ENCODE measurements at regions not wholly inside any gene's neighbourhood (a gene's known extent, or its start where the extent isn't known, plus 50 kb on each side); places are given as distances from the start of the nearest gene placed in this dataset.
A peak's percentile ranks its signal among the peaks of the same experiment; 100 is the strongest.

GRCh38 chr3:11696054-11696453 lies 52.3 kb upstream of the VGLL4 start:
- Histone ChIP-seq H2BK120ac (ENCODE audit: low read depth, low read length) (no peak overlapping the region), H3K14ac (ENCODE audit: low read length in 2 of 2) (no peak overlapping the region), H3K9ac (ENCODE audit: low read length) (peak overlapping the region; percentile 13), H2BK5ac (ENCODE audit: low read depth, low read length, poor library complexity, severe bottlenecking) (no peak overlapping the region), H3K27ac (ENCODE audit: low read length, poor library complexity, severe bottlenecking) (no peak overlapping the region), H3K79me1 (replicated peaks; ENCODE audit: low read length, poor library complexity, severe bottlenecking) (peaks cover 30% of the 10 kb centered on the region), H3K4ac (ENCODE audit: low read depth in 1 of 2, low read length in 2 of 2) (no peak overlapping the region), H3K4me1 (ENCODE audit: control insufficient read depth, insufficient read depth, low read depth, low read length) (peaks cover 5% of the 10 kb centered on the region), H2AFZ (ENCODE audit: low read depth, low read length) (no peak overlapping the region), H2BK15ac (ENCODE audit: low read depth, poor library complexity, severe bottlenecking) (no peak overlapping the region), H3K27me3 (ENCODE audit: control insufficient read depth in 1 of 2, insufficient read depth in 1 of 2, low read length in 2 of 2) (no peaks in the 10 kb centered on the region), H2AK5ac (ENCODE audit: low read length, severe bottlenecking) (no peak overlapping the region), H3K23ac (ENCODE audit: low read length in 2 of 2) (no peak overlapping the region), H3K9me3 (ENCODE audit: control insufficient read depth, low read length) (no peaks in the 10 kb centered on the region), H3K36me3 (ENCODE audit: control insufficient read depth in 1 of 2, insufficient read depth in 2 of 2, low read depth in 1 of 2, low read length in 2 of 2) (peaks cover 6 to 16% of the 10 kb centered on the region in 2 experiments), H3K4me2 (ENCODE audit: low read length, poor library complexity, severe bottlenecking) (no peak overlapping the region), H3K4me3 (ENCODE audit: insufficient read depth in 1 of 2, low read depth in 1 of 2, low read length in 2 of 2) (no peak overlapping the region), H4K91ac (ENCODE audit: low read length) (no peak overlapping the region), H4K8ac (ENCODE audit: low read length) (no peak overlapping the region), H2BK12ac (ENCODE audit: low read length in 2 of 2) (no peak overlapping the region), H3K18ac (ENCODE audit: low read depth in 1 of 2, low read length in 2 of 2) (no peak overlapping the region)
- 95% methylated on average over 2 of the region's 2 CpGs for WGBS
- no peak for DNase-seq
